ENCODE measurements at regions not wholly inside any gene's neighbourhood (a gene's known extent, or its start where the extent isn't known, plus 50 kb on each side); places are given as distances from the start of the nearest gene placed in this dataset.

- TF ChIP-seq CTCF (IDR thresholded peaks at IDR 0.05), result no peak
- Histone ChIP-seq H3K27ac (no peak overlapping the region), H3K36me3 (no peaks in the 10 kb centered on the region), H3K9me3 (no peaks in the 10 kb centered on the region), H3K4me1 (ENCODE audit: control insufficient read depth in 1 of 2, insufficient read depth in 1 of 2, low read depth in 1 of 2, low read length in 1 of 2) (no peaks in the 10 kb centered on the region), H3K27me3 (peaks cover 29% of the 10 kb centered on the region), H3K4me3 (ENCODE audit: low read depth in 1 of 2, low read length in 1 of 2) (no peak overlapping the region)
Measured at GRCh38 chr16:85399583-85400284, 213.4 kb upstream of the GSE1 start.

GRCh38 chr16:85400305-85401205 is 212.6 kb upstream of the GSE1 start:
- H3K27me3 ChIP-seq, result peaks cover 20% of the 10 kb centered on the region
- TF ChIP-seq CTCF (IDR thresholded peaks at IDR 0.05), result no peak
- no peak overlapping the region for H3K4me3 ChIP-seq (ENCODE audit: low read depth in 1 of 2, low read length in 1 of 2)
- H3K36me3 ChIP-seq, result no peaks in the 10 kb centered on the region
- no peaks in the 10 kb centered on the region for H3K4me1 ChIP-seq (ENCODE audit: control insufficient read depth in 1 of 2, insufficient read depth in 1 of 2, low read depth in 1 of 2, low read length in 1 of 2)
- no peak overlapping the region for H3K27ac ChIP-seq
- H3K9me3 ChIP-seq, result no peaks in the 10 kb centered on the region

- Histone ChIP-seq H3K27ac (no peak overlapping the region), H3K27me3 (peaks cover 12% of the 10 kb centered on the region), H3K36me3 (no peaks in the 10 kb centered on the region), H3K4me3 (ENCODE audit: low read depth in 1 of 2, low read length in 1 of 2) (no peak overlapping the region), H3K4me1 (ENCODE audit: control insufficient read depth in 1 of 2, insufficient read depth in 1 of 2, low read depth in 1 of 2, low read length in 1 of 2) (no peaks in the 10 kb centered on the region), H3K9me3 (no peaks in the 10 kb centered on the region)
- TF ChIP-seq CTCF (IDR thresholded peaks at IDR 0.05), result no peak
Measured at GRCh38 chr16:85401370-85401916, 211.7 kb upstream of the GSE1 start.

- TF ChIP-seq CTCF (IDR thresholded peaks at IDR 0.05), result no peak
- H3K4me3 ChIP-seq (ENCODE audit: low read depth in 1 of 2, low read length in 1 of 2), result no peak overlapping the region
- peaks cover 5% of the 10 kb centered on the region for H3K27me3 ChIP-seq
- no peaks in the 10 kb centered on the region for H3K4me1 ChIP-seq (ENCODE audit: control insufficient read depth in 1 of 2, insufficient read depth in 1 of 2, low read depth in 1 of 2, low read length in 1 of 2)
- no peaks in the 10 kb centered on the region for H3K36me3 ChIP-seq
- no peaks in the 10 kb centered on the region for H3K9me3 ChIP-seq
- no peak overlapping the region for H3K27ac ChIP-seq
Measured at GRCh38 chr16:85401917-85402766, 211.0 kb upstream of the GSE1 start.
